ENCODE measurements at regions not wholly inside any gene's neighbourhood (a gene's known extent, or its start where the extent isn't known, plus 50 kb on each side); places are given as distances from the start of the nearest gene placed in this dataset.

DNA sequence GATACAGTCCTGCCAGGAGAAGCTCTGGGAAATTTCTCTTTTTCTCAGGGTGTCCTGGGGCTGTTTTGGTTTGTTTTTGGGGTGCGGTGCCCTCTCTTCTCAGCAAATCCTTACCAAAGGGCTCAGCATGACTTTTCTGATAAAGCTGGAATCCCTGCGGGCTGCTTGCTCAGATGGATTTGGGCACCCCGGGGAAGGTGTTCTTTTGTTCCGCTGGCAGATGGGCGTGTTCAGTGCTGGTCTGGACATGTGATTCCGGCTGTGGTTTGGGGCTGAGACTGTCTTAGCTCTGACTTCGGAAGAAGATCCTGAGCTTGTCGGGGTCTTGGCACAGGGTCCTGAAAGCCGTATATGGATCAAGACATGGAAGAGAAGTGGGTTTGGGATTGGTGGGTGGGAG is 134.2 kb upstream of the SPRED2 start:
- peak; percentile 19 for DNase-seq (ENCODE audit: low read depth)

GRCh38 chr2:65565681-65566080 is 133.3 kb upstream of the SPRED2 start:
- no peak for DNase-seq (ENCODE audit: low read depth)

DNA sequence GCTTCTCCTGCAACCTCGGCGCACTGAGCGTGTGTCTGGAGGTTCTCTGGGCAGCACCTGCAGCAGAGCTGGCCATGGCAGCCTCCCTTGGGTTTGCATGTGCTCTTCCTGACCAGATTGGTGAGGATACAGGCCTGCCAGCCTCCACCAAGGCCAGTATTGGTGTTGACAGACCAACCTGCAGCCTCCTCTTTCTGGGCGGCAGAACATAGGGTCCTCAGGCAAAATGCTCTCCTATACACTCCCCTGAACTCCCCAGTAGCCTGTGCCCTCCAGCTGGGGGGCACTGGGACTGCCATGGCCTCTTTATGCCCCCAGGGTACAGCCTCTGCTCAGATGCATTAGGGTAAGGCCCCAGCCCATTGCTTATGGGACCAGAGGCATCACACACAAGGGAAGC is 131.9 kb upstream of the SPRED2 start:
- DNase-seq (ENCODE audit: low read depth), result no peak

DNA sequence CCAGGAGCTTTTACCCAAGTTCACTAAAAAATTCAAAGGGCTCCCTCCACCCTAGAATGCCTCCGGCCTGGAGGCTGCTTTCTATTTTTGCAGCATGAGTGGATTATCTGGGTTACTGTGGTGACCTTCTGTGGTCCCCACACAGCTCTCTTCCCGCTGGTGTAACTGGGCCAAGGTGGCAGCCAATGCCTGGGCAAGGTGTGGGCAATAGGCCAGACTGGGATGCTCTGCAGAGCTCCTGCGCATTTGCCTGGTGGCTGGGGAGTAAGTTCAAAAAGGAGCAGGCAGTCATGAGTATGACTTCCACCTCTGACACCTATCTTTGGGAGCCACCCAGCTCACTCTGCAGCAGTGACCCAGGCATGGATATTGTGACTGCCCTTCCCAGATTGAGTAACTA is 130.5 kb upstream of the SPRED2 start:
- no peak for DNase-seq (ENCODE audit: low read depth)

GRCh38 chr2:65558743-65559142 is 126.3 kb upstream of the SPRED2 start:
- DNase-seq (ENCODE audit: low read depth), result no peak

- DNase-seq (ENCODE audit: low read depth), result no peak
These were observed 125.5 kb upstream of the SPRED2 start for GRCh38 chr2:65557616-65558573.

- DNase-seq (ENCODE audit: low read depth), result peak; percentile 70
These were observed 122.6 kb upstream of the SPRED2 start for GRCh38 chr2:65554765-65555591.

DNA sequence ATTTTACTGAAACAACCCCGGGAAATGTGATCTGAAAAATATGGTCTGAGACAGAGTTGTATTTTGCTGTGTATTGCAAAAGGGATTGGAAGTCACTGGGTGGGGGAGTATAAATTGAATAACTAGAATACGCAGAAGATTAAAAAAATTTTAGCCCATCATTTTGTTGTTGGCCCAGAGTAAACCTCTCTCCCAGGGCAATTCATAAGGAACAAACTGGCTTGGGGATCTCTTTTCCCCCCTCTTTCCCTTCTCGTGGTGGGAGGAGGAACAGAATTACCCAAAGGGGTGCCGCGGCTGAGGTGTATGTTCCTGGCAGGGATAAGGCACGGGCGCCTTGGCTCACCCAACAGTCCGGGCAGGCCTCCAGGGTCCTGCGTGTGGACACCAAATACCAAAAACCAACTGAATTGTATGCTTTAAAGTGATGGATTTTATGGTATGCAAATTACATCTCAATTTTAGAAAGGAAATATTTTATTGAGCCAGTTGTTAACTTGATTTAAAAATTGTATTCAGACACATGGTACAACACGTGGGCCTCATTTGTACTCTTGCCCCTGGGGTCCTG is 121.2 kb upstream of the SPRED2 start:
- no peak for DNase-seq (ENCODE audit: low read depth)

GRCh38 chr2:65551528-65551927 is 119.1 kb upstream of the SPRED2 start:
- DNase-seq (ENCODE audit: low read depth), result no peak

DNA sequence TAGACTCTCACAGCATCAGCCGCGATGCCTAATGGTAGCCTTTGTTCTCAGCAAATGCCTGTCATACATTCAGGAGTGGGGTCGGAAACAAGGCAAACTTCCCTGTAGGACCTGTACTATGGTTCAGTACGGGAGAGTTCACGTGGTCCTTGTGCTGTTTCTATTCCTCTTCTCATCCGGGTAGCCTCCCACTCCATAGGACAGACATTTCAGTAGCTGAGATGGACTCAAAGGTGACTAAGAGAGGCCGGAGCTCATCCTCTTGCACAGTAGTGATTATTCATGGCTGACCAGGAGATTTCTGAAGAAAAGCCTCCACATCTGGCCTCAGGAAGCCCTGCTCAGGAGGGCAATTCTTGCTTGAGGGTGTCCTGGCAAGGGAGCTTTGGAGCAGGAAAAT is 117.8 kb upstream of the SPRED2 start:
- no peak for DNase-seq (ENCODE audit: low read depth)

GRCh38 chr2:65549631-65550030 is 117.2 kb upstream of the SPRED2 start:
- no peak for DNase-seq (ENCODE audit: low read depth)

GRCh38 chr2:65549257-65549627 is 116.8 kb upstream of the SPRED2 start:
- no peak for DNase-seq (ENCODE audit: low read depth)

GRCh38 chr2:65548576-65549256 is 116.3 kb upstream of the SPRED2 start:
- no peak for DNase-seq (ENCODE audit: low read depth)

- DNase-seq (ENCODE audit: low read depth), result no peak
These were observed 115.7 kb upstream of the SPRED2 start for GRCh38 chr2:65548064-65548463.

- DNase-seq (ENCODE audit: low read depth), result peak; percentile 20
These were observed 113.7 kb upstream of the SPRED2 start for GRCh38 chr2:65545837-65546805.

GRCh38 chr2:65541773-65542172 is 109.4 kb upstream of the SPRED2 start:
- no peak for DNase-seq (ENCODE audit: low read depth)

DNA sequence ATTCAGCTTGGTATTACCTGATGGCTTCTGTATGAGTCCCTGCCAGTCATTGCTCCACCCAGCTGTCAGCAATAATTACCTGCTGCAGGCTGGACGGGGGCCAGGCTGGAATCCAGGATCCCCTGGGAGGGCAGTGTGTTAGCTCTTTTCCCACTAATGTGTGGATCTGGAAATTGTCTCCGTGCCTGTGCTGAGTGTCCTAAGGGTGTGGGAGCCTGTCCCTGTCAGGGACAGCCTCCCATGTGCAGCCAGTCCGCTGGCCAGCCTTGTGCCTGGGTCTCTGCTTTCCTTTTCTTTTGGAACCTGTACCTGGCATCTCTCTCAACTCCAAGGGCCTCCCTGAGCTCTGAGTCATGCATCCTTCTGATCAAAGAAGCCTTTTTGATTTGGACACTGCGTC is 107.2 kb upstream of the SPRED2 start:
- DNase-seq (ENCODE audit: low read depth), result no peak

GRCh38 chr2:65537651-65538385 is 105.4 kb upstream of the SPRED2 start:
- peak; percentile 72 for DNase-seq (ENCODE audit: low read depth)

DNA sequence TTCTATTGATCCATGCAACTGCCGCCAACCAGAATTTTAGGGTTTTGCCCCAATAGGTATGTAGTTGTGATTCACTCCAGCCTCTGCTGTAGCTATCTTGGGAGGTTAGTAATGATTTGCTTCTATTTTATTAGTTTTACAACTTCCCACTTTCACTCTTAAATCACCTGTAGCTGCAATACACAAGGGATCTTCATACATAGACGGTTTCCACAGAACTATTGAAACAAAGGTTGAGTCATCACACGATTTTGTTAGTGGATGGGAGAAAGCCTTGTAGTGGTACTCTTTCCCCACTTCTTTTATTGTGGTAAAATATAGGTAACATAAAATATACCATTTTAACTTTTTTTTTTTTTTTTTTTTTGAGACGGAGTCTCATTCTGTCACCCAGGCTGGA is 104.2 kb upstream of the SPRED2 start:
- no peak for DNase-seq (ENCODE audit: low read depth)

DNA sequence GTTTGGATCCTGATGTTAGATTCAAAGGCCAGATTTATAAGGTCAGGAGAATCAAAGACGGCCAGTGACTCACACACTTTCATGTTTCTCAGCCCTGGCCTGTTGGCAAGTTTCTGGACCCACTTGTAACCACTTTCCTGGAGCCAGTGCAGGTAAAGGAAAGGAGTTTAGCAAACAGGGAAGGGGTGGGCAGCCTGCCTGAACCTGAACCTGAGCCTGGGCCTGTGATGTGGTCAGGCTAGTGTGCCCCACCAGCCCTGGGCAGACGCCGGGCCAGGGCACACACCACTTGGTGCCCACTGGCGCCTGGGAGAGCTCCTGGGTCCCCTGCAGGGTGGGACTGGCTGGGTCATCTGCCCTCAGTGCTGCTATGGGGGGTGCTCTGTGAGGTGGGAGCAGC is 100.5 kb upstream of the SPRED2 start:
- no peak for DNase-seq (ENCODE audit: low read depth)

All from amniotic epithelial cell (primary cell).